GM19043 (cell line): ENCODE measurements at regions not wholly inside any gene's neighbourhood (a gene's known extent, or its start where the extent isn't known, plus 50 kb on each side); places are given as distances from the start of the nearest gene placed in this dataset.
"Not testable (repeated sequence)": the region's sequence is repeated elsewhere in the genome, so short reads cannot be mapped to it uniquely, and the experiment has no call there.

Experiments used
- ATAC-seq: cut with Tn5 transposase; IDR thresholded peaks from one replicate; pipeline ENCODE4 v1.9.1; 2021; ENCODE audit warnings: low read depth; ENCODE audit not compliant: unreplicated experiment

GRCh38 chr2:13332060-13332459, 615.3 kb downstream of the TRIB2 start:
- ATAC-seq = no peak

- not testable (repeated sequence) for ATAC-seq
Observed at GRCh38 chr2:13334071-13334470, 617.3 kb downstream of the TRIB2 start.

GRCh38 chr2:13334545-13334944, 617.8 kb downstream of the TRIB2 start:
- no peak for ATAC-seq

- ATAC-seq = no peak
Observed at GRCh38 chr2:13335862-13336535, 619.3 kb downstream of the TRIB2 start.

- ATAC-seq = no peak
Observed at GRCh38 chr2:13351068-13351467, 634.3 kb downstream of the TRIB2 start.

GRCh38 chr2:13353083-13353482, 636.3 kb downstream of the TRIB2 start:
- no peak for ATAC-seq

GRCh38 chr2:13354031-13354430, 637.3 kb downstream of the TRIB2 start:
- ATAC-seq = no peak

- ATAC-seq = not testable (repeated sequence)
Observed at GRCh38 chr2:13381928-13382327, 665.2 kb downstream of the TRIB2 start.

GRCh38 chr2:13389172-13389571, 672.4 kb downstream of the TRIB2 start:
- not testable (repeated sequence) for ATAC-seq

- no peak for ATAC-seq
Observed at GRCh38 chr2:13390676-13391075, 673.9 kb downstream of the TRIB2 start.

- no peak for ATAC-seq
Observed at GRCh38 chr2:13401312-13401711, 684.6 kb downstream of the TRIB2 start.

- ATAC-seq = no peak
Observed at GRCh38 chr2:13413989-13414388, 697.3 kb downstream of the TRIB2 start.

- no peak for ATAC-seq
Observed at GRCh38 chr2:13414897-13415296, 698.2 kb downstream of the TRIB2 start.

GRCh38 chr2:13433954-13434353, 717.2 kb downstream of the TRIB2 start:
- no peak for ATAC-seq

- not testable (repeated sequence) for ATAC-seq
Observed at GRCh38 chr2:13443554-13444261, 727.0 kb downstream of the TRIB2 start.

GRCh38 chr2:13462464-13462863, 745.7 kb downstream of the TRIB2 start:
- ATAC-seq = no peak

- ATAC-seq = no peak
Observed at GRCh38 chr2:13466076-13466475, 749.3 kb downstream of the TRIB2 start.

- no peak for ATAC-seq
Observed at GRCh38 chr2:13474538-13474937, 757.8 kb downstream of the TRIB2 start.

- ATAC-seq = no peak
Observed at GRCh38 chr2:13480057-13480456, 763.3 kb downstream of the TRIB2 start.

- no peak for ATAC-seq
Observed at GRCh38 chr2:13481201-13481600, 764.5 kb downstream of the TRIB2 start.

- no peak for ATAC-seq
Observed at GRCh38 chr2:13485256-13485655, 768.5 kb downstream of the TRIB2 start.

GRCh38 chr2:13488965-13489364, 772.2 kb downstream of the TRIB2 start:
- no peak for ATAC-seq
